SIG-M5 treated with dmso at 0.1 percent for 504 hours (cell line): ENCODE measurements at regions not wholly inside any gene's neighbourhood (a gene's known extent, or its start where the extent isn't known, plus 50 kb on each side); places are given as distances from the start of the nearest gene placed in this dataset.
"Not testable (repeated sequence)": the region's sequence is repeated elsewhere in the genome, so short reads cannot be mapped to it uniquely, and the experiment has no call there.

Source experiments
- DNase-seq: peaks from one replicate; lab custom pipeline; 2025; ENCODE audit not compliant: unreplicated experiment; lab: John Stamatoyannopoulos, UW

DNA sequence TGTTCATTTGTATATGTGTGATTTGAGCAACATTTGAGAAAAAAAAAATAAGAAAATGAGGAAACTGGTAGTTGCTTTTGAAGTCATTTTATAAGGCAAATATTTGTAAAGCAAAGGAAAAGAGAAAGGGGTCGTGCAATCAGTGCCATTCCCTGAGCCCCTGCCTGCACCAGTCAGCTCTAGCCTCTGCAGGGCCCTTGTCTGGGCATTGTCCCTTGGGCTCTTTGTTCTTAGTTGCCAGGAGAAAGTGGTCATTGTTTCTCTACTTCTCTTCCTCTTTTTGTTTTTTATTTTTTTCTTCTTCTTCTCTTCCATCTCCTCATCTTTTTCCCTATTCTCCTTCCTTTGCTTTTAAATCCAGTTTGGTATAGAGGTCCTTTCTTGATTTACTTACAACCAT is 175.3 kb upstream of the CREB1 start:
- DNase-seq, result no peak

GRCh38 chr2:207356567-207356966 is 173.2 kb upstream of the CREB1 start:
- DNase-seq, result no peak

- no peak for DNase-seq
Observed at GRCh38 chr2:207357216-207357615, 172.5 kb upstream of the CREB1 start.

DNA sequence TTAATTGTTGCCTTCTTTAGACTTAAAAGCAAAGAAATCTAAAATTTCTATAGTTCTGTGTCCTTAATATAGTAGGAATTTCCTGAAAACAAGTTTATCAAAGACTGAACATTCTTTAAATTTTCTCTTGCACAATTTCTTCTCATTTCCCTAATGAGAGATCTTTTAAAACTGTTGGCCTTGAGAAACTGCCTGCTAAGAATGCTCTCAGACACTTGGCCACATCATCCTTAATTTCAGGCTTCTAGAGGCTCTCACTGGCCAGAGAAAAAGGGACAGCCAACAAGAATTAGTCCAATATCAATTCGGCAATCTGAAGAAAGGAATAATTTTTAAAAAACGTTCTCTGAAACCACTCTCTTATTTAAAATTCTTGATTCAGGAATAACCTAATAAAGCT is 167.0 kb upstream of the CREB1 start:
- DNase-seq, result no peak

- DNase-seq, result no peak
Observed at GRCh38 chr2:207363761-207364290, 165.9 kb upstream of the CREB1 start.

- DNase-seq, result no peak
Observed at GRCh38 chr2:207370646-207371045, 159.1 kb upstream of the CREB1 start.

DNA sequence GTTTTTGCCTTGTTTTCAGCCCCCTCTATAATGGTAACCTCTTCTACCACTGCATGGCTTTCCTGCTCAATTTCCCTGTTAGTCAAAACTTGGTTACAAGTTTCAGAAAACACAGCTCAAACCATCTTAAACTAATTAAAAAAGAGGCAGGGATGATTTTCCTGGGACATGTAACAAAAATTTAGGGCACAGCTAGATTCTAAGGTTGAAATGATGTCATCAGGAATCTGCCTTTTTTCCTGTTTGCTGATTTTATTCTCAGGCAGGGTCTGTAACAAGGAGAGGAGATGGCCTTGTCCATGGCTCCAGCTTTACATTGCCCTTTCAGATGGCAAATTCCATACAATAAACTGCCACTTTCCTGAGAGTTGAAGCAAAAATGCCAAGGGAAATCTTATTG is 157.9 kb upstream of the CREB1 start:
- DNase-seq, result no peak

GRCh38 chr2:207372483-207372882 is 157.3 kb upstream of the CREB1 start:
- DNase-seq, result no peak

DNA sequence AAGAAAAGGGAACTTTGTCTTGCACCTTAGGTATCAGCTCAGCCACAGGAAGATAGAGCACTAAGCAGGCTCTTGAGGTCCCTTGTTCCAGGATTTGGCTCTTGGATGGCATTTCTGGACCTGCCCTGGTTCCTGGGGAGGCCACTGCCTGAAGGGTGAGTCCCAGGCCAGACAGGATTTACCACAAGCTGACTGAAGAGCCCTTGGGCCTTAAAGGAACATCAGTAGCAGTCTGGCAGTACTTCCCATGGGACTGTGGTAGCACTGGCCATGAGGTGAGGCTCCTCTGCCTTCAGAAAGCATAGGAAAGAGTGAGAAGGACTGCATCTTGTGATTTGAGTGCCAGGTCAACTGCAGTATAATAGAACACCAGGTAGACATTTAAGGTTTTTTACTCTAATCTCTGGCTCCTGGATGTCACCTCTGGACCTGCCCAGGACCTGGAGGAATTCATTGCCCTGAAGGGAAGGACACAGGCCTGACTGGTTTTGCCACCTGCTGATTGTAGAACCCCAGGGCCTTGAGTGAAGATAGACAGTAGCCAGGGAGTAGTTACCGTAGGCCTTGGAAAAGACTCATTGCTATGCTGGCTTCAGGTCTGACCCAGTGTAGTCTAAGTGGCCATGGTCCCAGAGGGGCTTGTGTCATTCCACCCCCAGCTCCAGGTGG is 154.4 kb upstream of the CREB1 start:
- DNase-seq, result no peak

GRCh38 chr2:207378620-207379019 is 151.1 kb upstream of the CREB1 start:
- DNase-seq, result not testable (repeated sequence)

DNA sequence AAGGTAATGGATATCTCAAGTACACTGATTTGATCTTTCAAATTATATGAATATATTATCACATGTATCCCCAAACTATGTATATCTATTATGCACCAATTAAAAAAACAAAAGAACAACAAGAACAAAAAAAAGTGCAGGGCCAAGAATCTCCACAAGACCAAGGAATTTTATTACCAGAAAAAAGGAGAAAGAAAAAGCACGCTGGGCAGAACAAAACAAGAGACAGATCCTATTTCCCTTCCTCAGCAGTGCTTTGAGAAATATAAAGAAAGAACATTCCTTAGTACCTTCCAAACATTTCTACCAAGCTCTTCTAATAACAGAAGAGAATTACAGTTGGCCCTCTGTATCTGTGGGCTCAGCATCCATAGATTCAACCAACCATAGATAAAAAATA is 144.7 kb upstream of the CREB1 start:
- DNase-seq, result no peak

DNA sequence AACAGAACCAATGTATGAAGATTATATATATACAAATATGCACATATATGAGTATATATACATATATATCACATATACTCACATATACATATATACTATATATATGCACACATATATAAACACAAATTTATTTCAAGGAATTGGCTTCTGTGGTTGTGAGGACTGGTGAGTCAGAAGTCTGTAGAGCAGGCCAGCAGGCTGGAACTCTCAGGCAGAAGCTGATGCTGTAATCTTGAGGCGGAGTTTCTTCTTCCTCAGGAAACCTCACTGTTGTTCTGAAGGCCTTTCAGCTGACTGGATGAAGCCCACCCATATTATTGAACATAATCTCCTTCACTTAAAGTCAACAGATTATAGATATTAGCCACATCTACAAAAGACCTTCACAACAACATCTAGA is 143.9 kb upstream of the CREB1 start:
- peak; percentile 30 for DNase-seq

GRCh38 chr2:207387001-207387571 is 142.7 kb upstream of the CREB1 start:
- no peak for DNase-seq

DNA sequence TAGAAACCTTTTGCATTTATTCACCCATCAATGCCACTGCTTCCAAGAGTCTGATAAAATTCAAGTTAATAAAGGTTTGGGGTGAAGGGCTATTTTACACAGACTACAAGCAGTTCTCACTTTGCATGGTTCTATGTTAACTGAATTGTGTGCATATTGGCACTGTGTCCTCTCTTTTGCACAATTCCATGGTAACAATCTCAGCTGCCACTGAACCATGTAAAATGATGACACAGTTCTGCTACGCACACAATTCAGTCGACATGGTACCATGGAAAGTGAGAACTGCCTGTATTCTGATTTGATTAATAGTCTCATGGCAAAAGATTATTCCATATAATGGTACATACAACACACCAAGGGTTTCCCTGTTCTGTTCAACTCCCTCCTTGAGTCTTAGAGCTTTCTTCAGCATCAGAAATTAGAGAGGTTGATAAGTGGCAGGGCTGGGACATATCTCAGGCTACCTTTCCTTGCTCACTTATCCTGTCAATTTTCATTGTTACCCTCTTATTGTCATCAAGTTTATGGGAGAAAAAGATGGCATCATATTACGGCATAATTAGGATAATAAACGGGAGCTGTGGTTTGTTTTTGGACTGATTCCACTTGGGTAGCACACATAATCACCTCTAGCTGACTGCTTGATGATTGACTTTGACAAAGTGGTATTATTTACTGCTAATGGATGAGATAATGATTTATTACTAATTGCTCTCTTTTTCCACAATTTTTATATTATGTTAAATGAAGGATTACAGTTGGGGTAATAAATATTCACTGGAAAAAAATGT is 139.3 kb upstream of the CREB1 start:
- DNase-seq, result no peak

DNA sequence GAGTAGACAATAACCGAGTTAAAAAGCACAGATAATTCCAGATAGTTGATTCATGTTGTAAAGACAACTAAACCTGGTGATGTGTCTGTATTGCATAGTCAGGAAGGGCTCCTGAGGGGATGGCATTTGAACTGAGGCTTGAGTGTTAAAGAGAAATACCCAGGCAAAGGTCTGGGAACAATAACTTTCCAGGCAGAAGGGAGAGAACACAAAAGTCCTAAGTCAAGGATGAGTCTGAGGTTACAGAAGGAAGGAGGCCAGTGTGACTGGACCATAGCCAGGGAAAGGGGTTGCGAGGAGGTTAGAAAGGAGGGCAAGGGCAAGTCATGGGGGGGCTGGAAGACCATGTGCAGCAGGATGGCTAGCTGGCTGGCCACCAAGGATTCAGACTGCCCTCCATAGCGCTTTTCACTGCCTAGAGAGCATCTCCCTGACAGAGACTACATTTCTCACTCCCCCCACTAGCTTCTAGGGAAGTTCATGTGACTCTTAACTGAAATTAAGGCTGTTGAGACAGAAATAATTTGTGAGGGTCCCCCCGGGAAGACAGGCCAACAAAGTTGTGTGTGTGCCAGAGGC is 135.5 kb upstream of the CREB1 start:
- no peak for DNase-seq

DNA sequence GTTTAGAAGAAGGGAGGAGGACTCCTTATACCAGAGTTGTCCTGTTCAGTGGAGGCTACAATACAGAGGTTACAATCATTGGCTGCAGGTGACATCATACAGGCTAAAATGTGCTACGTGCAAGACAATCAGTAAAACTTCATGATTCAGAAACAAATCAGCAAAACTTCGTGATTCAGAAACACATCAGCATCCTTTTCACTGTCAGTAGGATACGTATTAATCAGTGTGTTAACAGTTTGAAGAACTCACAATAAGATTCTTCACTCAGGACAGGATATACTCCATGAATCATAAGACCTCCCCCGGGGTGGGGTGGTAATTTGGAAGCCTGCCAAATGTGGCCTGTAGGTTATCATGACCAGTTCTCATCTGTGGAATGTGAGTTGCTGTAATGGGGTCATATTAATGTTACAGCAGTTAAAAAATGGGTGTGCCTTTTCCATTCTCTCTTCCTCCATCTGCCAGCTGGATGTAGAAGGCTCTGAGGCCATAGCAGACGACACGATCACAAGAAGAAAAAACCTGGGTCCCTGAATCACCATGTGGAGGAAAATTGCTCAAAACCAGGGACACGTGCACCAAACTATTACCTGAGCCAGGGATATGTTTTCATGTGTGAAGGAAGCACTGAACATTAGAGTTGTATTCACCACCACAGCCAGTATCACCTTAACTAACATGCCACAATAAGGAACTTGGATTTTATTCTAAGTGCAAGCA is 134.8 kb upstream of the CREB1 start:
- no peak for DNase-seq

DNA sequence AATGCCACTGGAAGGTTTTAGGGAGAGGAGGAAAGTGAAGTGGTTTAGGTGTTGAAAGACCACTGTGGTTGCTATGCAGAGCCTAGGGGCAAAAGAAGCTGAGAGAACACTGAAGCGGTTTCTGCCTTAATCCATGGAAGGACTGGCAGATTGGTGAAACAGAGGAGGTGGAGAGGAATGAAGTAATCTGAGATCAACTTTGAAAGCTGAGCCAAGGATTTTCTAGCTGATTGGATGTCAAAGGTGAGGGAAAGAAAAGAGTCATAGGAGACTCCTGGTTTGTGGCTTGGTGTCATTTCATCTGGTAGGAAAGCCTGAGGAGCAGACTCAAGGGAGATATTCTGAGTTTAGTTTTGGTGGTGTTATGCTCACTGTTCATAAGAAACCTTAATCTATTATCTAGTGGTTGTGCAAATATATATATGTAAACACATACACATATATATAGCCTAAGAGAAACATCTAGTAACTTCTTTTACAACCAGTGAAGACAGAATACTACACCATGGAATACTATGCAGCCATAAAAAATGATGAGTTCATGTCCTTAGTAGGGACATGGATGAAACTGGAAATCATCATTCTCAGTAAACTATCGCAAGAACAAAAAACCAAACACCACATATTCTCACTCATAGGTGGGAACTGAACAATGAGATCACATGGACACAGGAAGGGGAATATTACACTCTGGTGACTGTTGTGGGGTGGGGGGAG is 134.1 kb upstream of the CREB1 start:
- no peak for DNase-seq

DNA sequence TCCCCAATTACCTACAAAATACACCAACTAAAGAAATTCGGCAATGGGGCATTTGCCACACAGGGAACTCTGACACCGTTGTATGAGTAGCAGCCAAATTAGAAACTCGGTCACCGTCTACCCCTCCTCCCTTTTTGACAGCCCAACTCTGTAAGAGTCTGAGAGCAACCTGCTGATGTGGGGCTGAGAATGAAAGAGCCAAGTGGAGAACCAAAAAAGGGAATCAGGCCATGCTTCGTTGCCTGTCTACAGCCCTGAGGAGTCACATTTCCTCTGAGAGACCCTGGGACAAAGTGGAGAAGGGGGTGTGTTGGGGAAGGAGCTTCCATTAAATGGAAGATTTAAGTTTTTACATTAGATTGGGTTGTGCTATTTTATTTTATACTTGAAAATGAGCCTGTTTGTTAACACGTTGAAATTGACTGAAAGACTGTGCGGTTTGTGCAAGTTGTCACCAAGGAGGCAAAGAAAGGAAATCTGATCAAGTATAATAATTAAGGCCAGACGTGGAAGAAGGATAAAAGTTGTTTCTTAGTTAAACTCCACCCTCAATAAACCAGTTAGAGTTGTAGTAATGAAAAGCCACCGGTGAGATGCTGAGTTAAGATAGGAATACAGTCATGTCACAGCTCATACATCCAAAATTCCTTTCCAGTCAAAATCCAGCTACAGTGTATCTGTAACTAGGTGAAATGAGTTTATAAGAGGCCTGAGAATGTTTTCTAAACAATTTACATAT is 131.7 kb upstream of the CREB1 start:
- no peak for DNase-seq

- no peak for DNase-seq
Observed at GRCh38 chr2:207399301-207399700, 130.5 kb upstream of the CREB1 start.

GRCh38 chr2:207401338-207401737 is 128.4 kb upstream of the CREB1 start:
- no peak for DNase-seq
